Left lung (tissue), 4 donors: ENCODE measurements at regions not wholly inside any gene's neighbourhood (a gene's known extent, or its start where the extent isn't known, plus 50 kb on each side); places are given as distances from the start of the nearest gene placed in this dataset.

Experiments used
- ATAC-seq: fragments of 200-7000 bp; cut with Tn5 transposase; one replicate; pipeline ENCODE4 v1.9.1; 2020; ENCODE audit warnings: moderate library complexity
- DNase-seq, 4 donors: peaks; one replicate each; pipeline ENCODE4 v3.0.0-alpha.2; 2013 to 2020
- H3K27ac ChIP-seq, 2 donors: fragments of 200-600 bp; sonication (generic) in 1 of 2; one replicate each; pipeline versions ENCODE4 v1.5.0 to v1.8.0; 2020 to 2021
- H3K27me3 ChIP-seq, 2 donors: fragments of 200-600 bp; sonication (generic) in 1 of 2; one replicate each; pipeline versions ENCODE4 v1.5.0 to v1.8.0; 2020 to 2021
- H3K36me3 ChIP-seq, 2 donors: fragments of 200-600 bp; sonication (generic) in 1 of 2; one replicate each; pipeline versions ENCODE4 v1.5.0 to v1.8.0; 2020 to 2021
- H3K4me1 ChIP-seq, 2 donors: fragments of 200-600 bp; one replicate each; pipeline ENCODE4 v1.8.0; 2021
- H3K4me3 ChIP-seq, 2 donors: fragments of 200-600 bp; sonication (generic) in 1 of 2; one replicate each; pipeline versions ENCODE4 v1.5.0 to v1.8.0; 2020 to 2021; ENCODE audit warnings: mild to moderate bottlenecking in 1 of 2
- H3K9me3 ChIP-seq, 2 donors: fragments of 200-600 bp; sonication (generic) in 1 of 2; one replicate each; pipeline versions ENCODE4 v1.5.0 to v1.8.0; 2020 to 2021
- intact Hi-C, 2 donors: fragments of 100-400 bp; cut with DNase I; formaldehyde crosslinking; loops; one replicate each; pipeline versions ENCODE4 v1.11.2 to v1.14.2; 2022
- TF ChIP-seq, protein P1 (sequence below), 2 donors: fragments of 200-600 bp; sonication (generic) in 1 of 2; IDR thresholded peaks; one replicate each; pipeline versions ENCODE4 v1.5.0 to v1.8.0; 2021; ENCODE audit warnings: antibody characterized with exemption in 2 of 2
- donor health status: DM: no; HTN: yes; CAD: no.
- donor health status: DM: no; HTN: no; CAD: no.

DNA sequence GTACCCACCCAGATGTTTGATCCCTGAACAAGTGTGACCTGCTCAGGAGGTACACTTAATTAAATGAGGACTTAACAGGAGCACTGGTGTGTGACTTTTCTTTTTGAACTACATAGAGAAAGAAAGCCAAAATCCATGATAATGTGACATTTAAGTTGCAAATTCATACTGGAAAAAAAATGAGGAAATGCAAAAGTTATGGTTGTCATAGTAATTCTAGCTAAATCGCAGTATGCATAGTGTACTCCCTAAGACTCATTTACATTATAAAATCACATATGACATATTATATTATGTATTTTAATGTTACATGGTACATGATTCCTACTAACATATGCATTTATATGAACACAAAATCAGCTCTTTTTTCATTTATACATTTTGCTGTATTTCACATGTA is 92.0 kb upstream of the PCSK5 start:
- Histone ChIP-seq H3K36me3 (no peaks in the 10 kb centered on the region), H3K4me3 (no peak overlapping the region), H3K27ac (no peak overlapping the region), H3K9me3 (no peaks in the 10 kb centered on the region), H3K4me1 (no peaks in the 10 kb centered on the region), H3K27me3 (no peaks in the 10 kb centered on the region)
- intact Hi-C loops, result no loop called here
- TF ChIP-seq, protein P1, sequence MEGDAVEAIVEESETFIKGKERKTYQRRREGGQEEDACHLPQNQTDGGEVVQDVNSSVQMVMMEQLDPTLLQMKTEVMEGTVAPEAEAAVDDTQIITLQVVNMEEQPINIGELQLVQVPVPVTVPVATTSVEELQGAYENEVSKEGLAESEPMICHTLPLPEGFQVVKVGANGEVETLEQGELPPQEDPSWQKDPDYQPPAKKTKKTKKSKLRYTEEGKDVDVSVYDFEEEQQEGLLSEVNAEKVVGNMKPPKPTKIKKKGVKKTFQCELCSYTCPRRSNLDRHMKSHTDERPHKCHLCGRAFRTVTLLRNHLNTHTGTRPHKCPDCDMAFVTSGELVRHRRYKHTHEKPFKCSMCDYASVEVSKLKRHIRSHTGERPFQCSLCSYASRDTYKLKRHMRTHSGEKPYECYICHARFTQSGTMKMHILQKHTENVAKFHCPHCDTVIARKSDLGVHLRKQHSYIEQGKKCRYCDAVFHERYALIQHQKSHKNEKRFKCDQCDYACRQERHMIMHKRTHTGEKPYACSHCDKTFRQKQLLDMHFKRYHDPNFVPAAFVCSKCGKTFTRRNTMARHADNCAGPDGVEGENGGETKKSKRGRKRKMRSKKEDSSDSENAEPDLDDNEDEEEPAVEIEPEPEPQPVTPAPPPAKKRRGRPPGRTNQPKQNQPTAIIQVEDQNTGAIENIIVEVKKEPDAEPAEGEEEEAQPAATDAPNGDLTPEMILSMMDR (IDR thresholded peaks at IDR 0.05), result no peak
- ATAC-seq (no peak), DNase-seq (no peak)

DNA sequence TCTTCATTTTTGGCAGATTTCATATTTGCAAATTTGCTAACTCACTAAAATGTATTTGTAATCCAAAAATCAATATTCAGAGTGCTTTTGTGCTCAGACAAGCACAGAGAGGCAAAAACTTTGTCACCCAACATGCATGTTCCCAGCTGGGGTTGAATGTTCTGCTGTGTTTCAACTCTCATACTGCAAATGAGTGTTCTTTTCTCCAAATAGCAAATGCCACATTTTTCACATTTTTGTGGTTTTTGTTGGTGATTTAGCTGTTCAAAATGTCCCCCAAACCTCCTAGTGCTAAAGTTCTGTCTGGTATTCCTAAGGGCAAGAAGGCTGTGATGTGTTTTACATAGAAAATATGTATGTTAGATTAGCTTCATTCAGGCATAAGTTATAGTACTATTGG is 87.3 kb upstream of the PCSK5 start:
- H3K4me3 ChIP-seq, result no peak overlapping the region
- no peaks in the 10 kb centered on the region for H3K4me1 ChIP-seq
- ATAC-seq (no peak), DNase-seq (no peak)
- H3K9me3 ChIP-seq, result no peaks in the 10 kb centered on the region
- TF ChIP-seq, protein P1 (IDR thresholded peaks at IDR 0.05), result no peak
- no peaks in the 10 kb centered on the region for H3K36me3 ChIP-seq
- intact Hi-C loops, result no loop called here
- no peaks in the 10 kb centered on the region for H3K27me3 ChIP-seq
- H3K27ac ChIP-seq, result no peak overlapping the region

DNA sequence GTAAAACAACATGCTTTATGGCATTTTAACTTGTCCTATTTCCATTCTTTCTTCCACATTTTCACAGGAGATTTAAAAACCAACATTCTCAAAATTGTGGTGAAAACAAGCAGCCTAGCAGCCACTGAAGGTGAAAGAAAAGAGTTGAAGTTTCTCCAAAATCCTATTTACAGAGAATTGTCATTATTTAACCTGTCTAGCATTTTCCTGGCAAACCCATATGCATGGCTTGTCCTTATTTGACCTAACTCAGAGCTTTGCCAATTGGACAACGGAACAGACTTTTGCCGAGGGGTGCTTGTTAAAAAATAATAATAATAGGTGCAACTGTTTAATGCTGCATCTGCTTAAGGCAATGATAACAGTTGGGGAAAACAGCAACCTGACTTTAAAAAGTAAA is 80.4 kb upstream of the PCSK5 start:
- intact Hi-C loops, result no loop called here
- Histone ChIP-seq H3K36me3 (no peaks in the 10 kb centered on the region), H3K9me3 (peaks cover 0 to 46% of the 10 kb centered on the region in 2 donors), H3K4me1 (no peaks in the 10 kb centered on the region), H3K27me3 (no peaks in the 10 kb centered on the region), H3K27ac (no peak overlapping the region), H3K4me3 (no peak overlapping the region)
- TF ChIP-seq, protein P1 (IDR thresholded peaks at IDR 0.05), result no peak
- ATAC-seq (no peak), DNase-seq (no peak)

DNA sequence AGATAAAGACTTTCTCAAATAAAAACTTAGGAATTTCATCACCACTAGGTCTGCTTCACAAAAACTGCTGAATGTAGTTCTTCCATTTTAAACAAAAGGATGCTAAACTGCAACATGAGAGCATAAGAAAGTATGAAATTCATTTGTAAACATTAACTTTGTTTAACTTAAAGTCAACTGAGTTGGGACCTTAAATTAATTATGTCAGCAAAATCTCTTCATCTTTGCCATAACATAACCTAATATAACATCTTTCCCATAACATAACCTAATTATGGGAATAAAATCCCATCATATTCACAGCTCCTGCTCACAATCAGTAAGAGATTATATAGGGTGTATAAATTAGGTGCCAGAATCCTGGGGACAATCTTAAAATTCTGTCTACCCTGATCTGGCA is 78.8 kb upstream of the PCSK5 start:
- Histone ChIP-seq H3K36me3 (no peaks in the 10 kb centered on the region), H3K4me3 (no peak overlapping the region), H3K9me3 (peaks cover 0 to 60% of the 10 kb centered on the region in 2 donors), H3K27me3 (no peaks in the 10 kb centered on the region), H3K4me1 (no peaks in the 10 kb centered on the region), H3K27ac (no peak overlapping the region)
- intact Hi-C loops, result no loop called here
- ATAC-seq, result no peak
- TF ChIP-seq, protein P1 (IDR thresholded peaks at IDR 0.05), result no peak
- DNase-seq, result no peak

DNA sequence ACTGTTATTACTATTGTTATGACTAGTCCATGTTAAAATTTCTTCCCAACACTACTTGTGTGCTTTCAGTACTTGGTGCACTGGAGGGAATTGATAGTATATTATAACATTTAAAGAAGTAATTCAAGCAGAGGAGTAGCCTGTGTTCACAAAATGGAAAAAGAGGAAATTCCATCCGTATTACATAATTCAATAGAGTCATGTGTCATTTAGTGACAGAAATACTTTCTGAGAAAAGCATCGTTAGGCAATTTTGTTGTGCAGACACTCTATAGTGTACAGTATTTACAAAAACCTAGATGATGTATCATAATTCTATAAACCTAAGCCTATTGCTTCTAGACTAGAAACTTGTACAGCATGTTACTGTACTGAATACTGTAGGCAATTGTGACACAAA is 78.3 kb upstream of the PCSK5 start:
- ATAC-seq (no peak), DNase-seq (no peak)
- Histone ChIP-seq H3K36me3 (no peaks in the 10 kb centered on the region), H3K27me3 (no peaks in the 10 kb centered on the region), H3K4me3 (no peak overlapping the region), H3K4me1 (no peaks in the 10 kb centered on the region), H3K9me3 (peaks cover 0 to 60% of the 10 kb centered on the region in 2 donors), H3K27ac (no peak overlapping the region)
- intact Hi-C loops, result no loop called here
- TF ChIP-seq, protein P1 (IDR thresholded peaks at IDR 0.05), result no peak
